Lower leg skin (tissue), 3 donors: ENCODE measurements at regions not wholly inside any gene's neighbourhood (a gene's known extent, or its start where the extent isn't known, plus 50 kb on each side); places are given as distances from the start of the nearest gene placed in this dataset.

ENCODE experiments used
- CTCF ChIP-seq, 3 donors: fragments of 450-650 bp; IDR thresholded peaks; one replicate each; pipeline ENCODE4 v1.5.1; 2016; ENCODE audit warnings: antibody characterized with exemption in 3 of 3, mild to moderate bottlenecking in 3 of 3, moderate library complexity in 2 of 3
- POLR2A ChIP-seq, 2 donors: fragments of 450-650 bp; IDR thresholded peaks; one replicate each; pipeline ENCODE4 v1.6.1; 2016 to 2017; ENCODE audit warnings: antibody characterized with exemption in 2 of 2, mild to moderate bottlenecking in 1 of 2, moderate library complexity in 1 of 2

GRCh38 chr13:80039000-80039399 lies 301.9 kb downstream of the SPRY2 start:
- no peak for TF ChIP-seq CTCF (IDR thresholded peaks at IDR 0.05)
- no peak for TF ChIP-seq POLR2A (IDR thresholded peaks at IDR 0.05)
